ENCODE measurements at regions not wholly inside any gene's neighbourhood (a gene's known extent, or its start where the extent isn't known, plus 50 kb on each side); places are given as distances from the start of the nearest gene placed in this dataset.
"Not testable (repeated sequence)": the region's sequence is repeated elsewhere in the genome, so short reads cannot be mapped to it uniquely, and the experiment has no call there.

DNA sequence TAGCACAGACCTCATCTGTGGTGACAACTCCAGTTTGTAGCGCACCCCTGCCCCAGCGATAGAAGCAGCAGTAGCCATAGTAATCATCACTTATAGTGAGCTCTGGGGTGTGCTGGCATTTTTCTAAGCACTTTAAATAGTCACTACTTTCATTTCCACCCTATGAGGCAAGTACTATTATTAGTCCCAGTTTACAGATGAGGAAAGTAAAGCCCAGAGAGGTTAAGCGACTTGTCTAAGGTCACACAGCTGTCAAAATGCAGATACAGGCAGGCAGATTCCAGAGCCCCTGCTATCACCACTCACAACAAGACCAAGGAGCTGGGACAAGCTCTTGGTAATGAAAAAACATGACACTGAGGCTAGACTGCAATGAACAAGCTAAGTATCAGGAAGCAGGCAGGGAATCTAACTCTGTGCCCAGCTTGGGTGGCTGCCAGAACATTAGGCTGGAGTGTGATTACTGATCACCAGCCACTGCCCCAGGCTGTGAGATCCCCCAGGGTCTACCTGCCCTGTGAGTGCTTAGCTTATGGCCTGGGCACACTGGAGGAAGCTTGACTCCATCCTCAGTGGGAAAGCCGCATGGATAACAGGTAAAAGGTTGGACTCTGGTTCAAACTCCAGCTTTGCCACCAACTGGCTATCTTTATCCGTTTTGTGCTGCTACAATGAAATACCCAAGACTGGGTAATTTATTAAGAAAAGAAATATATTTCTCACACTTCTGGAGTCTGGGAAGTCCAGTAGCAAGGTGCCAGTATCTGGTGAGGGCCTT lies 561.1 kb downstream of the MN1 start:
- DNase-seq, result no peak

DNA sequence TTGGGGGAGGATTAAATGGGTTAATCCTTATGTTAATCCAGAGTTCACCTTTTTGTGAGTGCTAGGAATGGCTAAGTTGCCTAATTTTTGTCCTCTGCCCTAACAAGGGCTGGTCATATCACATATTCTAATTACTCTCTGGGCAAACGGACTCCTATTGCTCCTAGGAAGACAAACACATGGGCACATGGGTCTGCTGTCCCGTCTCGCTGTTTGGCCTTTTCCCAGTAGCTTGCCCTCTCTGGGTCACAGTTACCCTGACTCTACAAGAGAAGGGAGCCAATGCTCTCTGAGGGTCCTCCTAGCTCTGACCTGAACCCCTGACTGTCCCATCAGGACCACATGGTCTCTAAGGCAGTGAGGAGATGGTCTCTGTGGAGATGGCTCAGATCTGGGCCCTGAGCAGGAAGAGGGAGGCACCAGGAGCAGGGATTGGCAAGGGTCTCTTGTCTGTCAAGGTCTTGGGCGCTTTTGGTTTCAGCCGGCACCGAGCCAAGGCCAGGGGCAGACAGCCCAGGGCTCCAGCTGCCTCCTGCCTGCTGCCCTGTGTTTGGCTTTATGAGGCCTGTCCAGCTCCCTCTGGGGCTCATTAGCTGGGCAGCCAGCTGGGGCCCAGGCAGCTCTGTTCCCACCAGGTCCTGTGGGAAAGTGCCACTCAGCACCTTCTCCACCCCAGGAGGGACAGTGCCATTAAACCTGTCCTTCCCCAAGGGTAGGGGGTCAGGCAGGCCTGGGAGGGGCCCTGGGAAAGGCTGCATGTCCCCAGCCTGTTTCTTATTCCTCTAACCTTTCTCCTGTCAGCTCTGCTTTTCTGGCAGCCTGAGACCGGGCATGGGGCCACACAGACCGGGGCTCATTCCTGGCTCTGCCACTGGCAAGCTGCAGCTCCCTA lies 559.9 kb downstream of the MN1 start:
- DNase-seq, result no peak

GRCh38 chr22:27242474-27242873 lies 559.1 kb downstream of the MN1 start:
- no peak for DNase-seq

GRCh38 chr22:27242917-27243589 lies 558.5 kb downstream of the MN1 start:
- DNase-seq, result no peak

DNA sequence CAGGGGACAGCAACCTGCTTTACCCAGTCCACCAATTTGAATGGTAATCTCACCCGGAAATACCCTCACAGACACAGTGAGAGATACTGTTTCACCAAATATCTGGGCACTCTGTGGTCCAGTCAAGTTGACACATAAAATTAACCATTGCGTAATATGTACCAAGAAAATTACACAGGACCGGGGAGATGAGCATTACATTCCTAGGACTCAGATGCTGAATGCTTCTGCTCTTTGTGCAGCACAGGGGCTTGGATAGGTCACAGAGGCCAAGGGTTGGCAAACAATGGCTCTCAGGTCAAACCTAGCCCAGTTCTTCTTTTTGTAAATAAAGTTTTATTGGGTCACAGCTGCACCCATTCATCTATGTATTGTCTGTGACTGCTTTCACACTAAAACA lies 557.2 kb downstream of the MN1 start:
- DNase-seq, result no peak

GRCh38 chr22:27245056-27245455 lies 556.5 kb downstream of the MN1 start:
- no peak for DNase-seq

DNA sequence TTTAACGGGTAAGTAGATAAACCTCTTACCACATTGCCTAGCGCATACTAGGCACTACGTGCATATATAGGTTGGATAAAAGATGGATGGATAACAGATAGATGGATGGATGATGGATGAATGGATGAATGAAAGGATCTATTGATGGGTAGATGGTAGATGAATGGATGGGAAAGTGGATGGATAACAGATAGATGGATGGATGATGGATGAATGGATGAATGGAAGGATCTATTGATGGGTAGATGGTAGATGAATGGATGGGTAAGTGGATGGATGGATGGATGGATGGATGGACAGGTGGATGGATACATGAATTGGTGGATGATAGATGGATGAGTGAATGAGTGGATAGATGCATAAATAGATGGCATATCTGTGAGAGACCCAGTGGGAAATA lies 555.0 kb downstream of the MN1 start:
- no peak for DNase-seq

DNA sequence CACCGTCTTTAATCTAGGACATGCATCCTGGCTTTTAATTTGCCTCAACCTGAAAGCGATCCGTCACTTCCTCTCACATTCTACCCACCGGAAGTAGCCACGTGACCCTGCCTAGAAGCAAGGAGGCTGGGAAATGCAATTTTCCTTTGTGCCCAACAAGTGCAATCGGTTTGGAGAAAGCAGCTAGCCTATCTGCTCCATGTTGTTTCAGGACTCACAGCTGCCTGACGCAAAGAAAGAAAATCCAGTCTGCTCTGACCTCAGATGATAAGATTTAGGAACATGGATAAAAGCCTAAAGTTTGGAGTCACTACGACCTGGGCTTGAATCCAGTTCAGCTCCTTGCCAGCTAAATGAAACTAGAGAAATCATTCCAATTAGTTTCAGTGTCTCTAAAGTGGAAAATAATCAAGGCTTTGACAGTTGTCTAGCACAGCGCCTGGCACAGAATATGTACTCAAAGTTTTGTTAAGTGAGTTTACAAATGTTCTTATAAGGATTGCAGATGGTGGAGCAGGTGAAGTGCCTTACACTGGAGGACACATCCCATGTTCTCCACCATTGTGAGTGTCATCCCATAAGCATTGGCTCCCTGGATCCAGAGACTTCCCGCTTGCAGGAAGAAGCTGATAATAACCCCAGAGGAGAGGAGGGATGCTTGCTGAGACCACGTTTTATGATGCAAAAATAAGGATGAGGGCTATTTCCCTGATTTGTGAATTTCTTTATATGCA lies 553.7 kb downstream of the MN1 start:
- DNase-seq, result no peak

GRCh38 chr22:27250418-27250817 lies 551.1 kb downstream of the MN1 start:
- DNase-seq, result no peak

DNA sequence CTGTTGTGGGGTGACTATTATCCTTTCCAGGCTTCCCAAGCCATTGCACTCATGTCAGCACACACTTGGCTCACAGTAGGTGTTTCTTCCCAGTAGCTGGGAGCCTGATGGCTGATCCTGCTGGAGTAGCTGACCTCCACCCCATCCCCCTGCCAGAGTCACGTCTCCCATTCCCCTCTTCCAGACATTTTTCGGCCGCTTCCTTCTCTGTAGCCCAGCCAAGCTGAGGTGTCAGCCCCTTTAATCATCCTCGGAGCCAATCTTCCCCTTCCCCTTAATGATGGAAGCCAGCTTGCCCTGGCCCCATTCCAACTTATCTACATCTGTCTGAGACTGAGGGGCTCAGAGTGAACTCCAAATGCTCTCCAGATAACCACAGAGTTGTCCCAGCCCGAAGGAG lies 550.7 kb downstream of the MN1 start:
- DNase-seq, result no peak

DNA sequence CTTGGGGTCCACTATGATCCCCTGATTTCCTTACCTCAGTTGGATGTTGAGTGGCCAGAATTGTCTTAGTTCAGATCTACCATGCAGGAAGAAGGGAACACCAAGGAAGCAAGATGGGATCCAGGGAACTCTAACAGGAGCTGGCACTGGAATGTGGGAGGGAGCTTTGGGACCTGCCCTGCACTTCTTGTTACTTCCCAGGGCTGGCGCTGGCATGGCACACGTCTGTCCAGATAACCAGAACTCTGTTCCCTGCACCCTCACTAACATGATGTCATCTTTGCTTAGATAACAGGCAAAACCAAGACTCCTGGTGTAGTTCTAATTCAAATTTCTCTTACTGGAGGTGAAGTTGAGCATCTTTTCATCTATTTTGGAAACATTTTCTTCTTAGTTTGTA lies 550.0 kb downstream of the MN1 start:
- DNase-seq, result no peak

DNA sequence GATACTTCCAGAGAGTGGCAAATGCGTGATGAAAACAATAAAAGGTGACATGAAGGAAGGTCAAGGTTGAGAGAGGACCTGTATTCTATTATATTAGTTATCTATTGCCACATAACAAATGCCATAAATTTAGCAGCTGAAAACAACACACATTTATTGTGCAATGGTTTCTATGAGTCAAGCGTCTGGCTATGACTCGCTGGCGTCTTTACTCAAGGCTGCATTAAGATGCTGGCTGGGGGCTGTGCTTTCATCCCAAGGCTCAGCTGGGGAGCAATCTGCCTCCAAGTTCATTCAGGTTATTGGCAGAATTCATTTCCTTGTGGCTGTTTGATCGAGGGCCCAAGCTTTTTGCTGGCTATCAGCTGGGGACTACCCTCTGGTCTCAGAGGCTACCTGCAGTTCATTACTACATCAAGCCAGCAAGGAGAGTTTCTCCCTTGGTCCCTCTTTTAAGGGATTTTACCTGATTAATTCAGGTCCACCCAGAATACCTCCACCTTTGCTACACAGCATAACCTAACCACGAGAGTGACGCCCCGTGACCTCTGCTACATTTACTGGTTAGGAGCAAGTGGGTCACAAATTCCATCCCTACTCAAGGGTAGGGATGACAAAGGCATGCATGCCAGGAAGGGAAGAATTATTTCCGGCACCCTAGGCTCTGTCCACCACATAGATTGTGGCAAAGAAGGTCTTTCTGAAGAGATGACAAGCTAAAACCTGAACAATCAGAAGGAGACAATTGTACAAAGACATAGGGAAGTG lies 549.1 kb downstream of the MN1 start:
- DNase-seq, result no peak

DNA sequence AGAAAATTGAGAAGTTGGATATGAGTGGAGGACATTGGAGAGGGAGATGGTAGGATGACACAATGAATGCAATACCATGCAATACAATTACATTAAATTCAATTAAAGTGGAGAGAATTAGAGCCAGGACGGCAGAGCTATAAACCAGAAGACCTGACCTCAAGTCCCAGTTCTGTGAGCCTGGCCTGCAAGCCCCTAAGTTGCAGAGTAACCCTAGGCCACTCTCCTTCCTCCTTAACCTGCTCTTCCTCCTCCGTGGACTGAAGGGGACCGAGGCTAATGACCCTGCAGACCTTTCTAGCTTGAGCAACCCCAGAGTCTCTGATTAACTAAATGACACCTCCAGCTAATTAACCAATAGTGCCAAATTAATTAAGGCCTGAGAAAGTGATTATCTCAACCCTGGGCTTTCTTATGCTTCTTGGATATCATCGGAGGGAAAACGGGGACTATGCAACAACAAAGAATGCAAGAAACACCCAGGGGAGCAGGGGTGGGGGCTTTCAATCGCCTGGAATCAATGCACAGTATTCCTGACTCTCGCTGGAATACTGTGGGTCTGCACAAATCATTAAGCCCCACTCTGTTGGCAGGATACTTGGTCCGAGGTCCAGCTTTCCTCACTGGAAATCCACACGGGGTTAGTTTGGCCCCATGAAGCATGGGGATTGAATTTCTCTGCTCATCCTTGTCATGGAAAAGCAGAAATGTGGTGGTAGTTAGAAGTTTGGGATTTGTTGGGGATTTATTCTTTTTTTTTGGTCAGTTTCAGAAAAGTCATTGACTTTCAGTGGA lies 548.3 kb downstream of the MN1 start:
- no peak for DNase-seq

DNA sequence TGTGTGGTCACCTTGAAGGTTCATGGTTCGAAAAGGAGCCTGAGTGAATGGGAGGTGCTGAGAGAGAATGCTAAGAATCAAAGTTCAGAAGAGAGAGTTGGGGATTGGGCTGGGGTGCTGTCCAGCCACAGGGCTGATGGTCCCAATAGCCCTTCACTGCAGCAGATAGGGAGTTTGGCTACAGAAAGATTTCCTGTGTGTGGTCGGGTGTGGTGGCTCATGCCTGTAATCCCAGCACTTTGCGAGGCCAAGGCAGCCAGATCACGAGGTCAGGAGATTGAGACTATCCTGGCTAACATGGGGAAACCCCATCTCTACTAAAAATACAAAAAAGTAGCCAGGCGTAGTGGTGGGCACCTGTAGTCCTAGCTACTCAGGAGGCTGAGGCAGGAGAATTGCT lies 547.5 kb downstream of the MN1 start:
- DNase-seq, result not testable (repeated sequence)

DNA sequence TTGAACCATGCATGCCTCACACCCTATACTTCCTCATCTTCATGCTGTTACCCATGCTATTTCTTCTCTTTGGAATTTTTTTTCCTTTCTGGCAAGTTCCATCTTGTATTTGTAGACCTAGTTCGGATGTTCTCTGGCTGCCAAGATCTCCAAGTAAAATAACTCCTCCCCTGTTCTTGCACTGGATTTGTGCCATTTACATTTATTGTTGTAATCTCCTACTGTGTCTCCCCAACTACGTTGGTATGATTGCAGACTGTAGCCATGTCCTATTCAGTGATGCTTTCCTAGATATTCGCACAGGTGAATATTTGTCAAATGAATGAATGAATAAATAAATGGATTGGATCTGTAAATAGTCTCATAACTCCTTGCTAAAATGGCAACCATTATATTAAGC lies 546.0 kb downstream of the MN1 start:
- no peak for DNase-seq

GRCh38 chr22:27257987-27258386 lies 543.6 kb downstream of the MN1 start:
- DNase-seq, result no peak

- DNase-seq, result no peak
Measured at GRCh38 chr22:27258616-27259172, 542.9 kb downstream of the MN1 start.

GRCh38 chr22:27259433-27259832 lies 542.1 kb downstream of the MN1 start:
- no peak for DNase-seq

- no peak for DNase-seq
Measured at GRCh38 chr22:27260087-27260698, 541.4 kb downstream of the MN1 start.

- no peak for DNase-seq
Measured at GRCh38 chr22:27262361-27262760, 539.2 kb downstream of the MN1 start.

GRCh38 chr22:27264184-27264583 lies 537.4 kb downstream of the MN1 start:
- no peak for DNase-seq
